HepG2 (cell line): ENCODE measurements at regions not wholly inside any gene's neighbourhood (a gene's known extent, or its start where the extent isn't known, plus 50 kb on each side); places are given as distances from the start of the nearest gene placed in this dataset.

Experiments used
- ATAC-seq: fragments of 200-7000 bp; cut with Tn5 transposase; 3 replicates; pipeline ENCODE4 v1.9.1; 2020; ENCODE audit warnings: mild to moderate bottlenecking, moderate library complexity
- BruUV-seq: library from RNA; stranded (reverse); fragments of 400-500 nt; replicated peaks from 2 replicates; lab custom pipeline; 2021; lab: Mats Ljungman, UMichigan
- CTCF ChIA-PET: fragments of 300-600 bp; formaldehyde crosslinking; extraction: SDS; loops from one replicate; lab custom pipeline; 2021; ENCODE audit warnings: low total read pairs, inconsistent platforms, low intra/inter-chr PET ratio; lab: Yijun Ruan, JAX
- POLR2A ChIA-PET: fragments of 350-600 bp; sonication (Branson Sonifier 250); formaldehyde crosslinking; loops from one replicate; lab custom pipeline; 2020; ENCODE audit warnings: antibody characterized with exemption, inconsistent platforms; lab: Yijun Ruan, JAX
- DNase-seq: peaks from one replicate; pipeline ENCODE4 v3.0.0-alpha.2; 2015; ENCODE audit warnings: low spot score
- FAIRE-seq: peaks from 3 replicates; lab custom pipeline; 2011; peaks lifted over from hg19 to GRCh38; lab: Jason Lieb, UNC
- H2AFZ ChIP-seq: one replicate; pipeline ENCODE4 v1.6.1; 2011; ENCODE audit warnings: low read length, inconsistent platforms
- H3K27ac ChIP-seq: fragments of 300-600 bp; 3 replicates; pipeline ENCODE4 v1.8.0; 2011; ENCODE audit warnings: mixed run types, mild to moderate bottlenecking, mixed read lengths, low read length, inconsistent platforms; ENCODE audit not compliant: insufficient read depth; ENCODE audit errors: extremely low read length
- H3K27me3 ChIP-seq, 2 experiments: fragments of 200-600 bp in 1 of 2; 2 replicates in 1 of 2; 3 replicates in 1 of 2; pipeline versions ENCODE4 v1.6.0 to v1.8.0; 2011; ENCODE audit warnings: low read length in 2 of 2, mild to moderate bottlenecking in 2 of 2, moderate library complexity in 2 of 2, inconsistent platforms in 1 of 2; ENCODE audit not compliant: insufficient read depth in 2 of 2, control insufficient read depth in 1 of 2
- H3K36me3 ChIP-seq, 2 experiments: fragments of 200-600 bp in 1 of 2; replicated peaks in 1 of 2; 2 replicates in 1 of 2; 3 replicates in 1 of 2; pipeline versions ENCODE4 v1.5.1 to v1.8.0; 2011; ENCODE audit warnings: low read length in 2 of 2, inconsistent platforms in 1 of 2; ENCODE audit not compliant: insufficient read depth in 2 of 2, control insufficient read depth in 1 of 2
- H3K4me1 ChIP-seq: 2 replicates; pipeline ENCODE4 v1.5.1; 2012; ENCODE audit warnings: low read length, inconsistent platforms; ENCODE audit not compliant: insufficient read depth
- H3K4me2 ChIP-seq: 2 replicates; pipeline ENCODE4 v1.6.0; 2011; ENCODE audit warnings: low read depth, low read length, inconsistent platforms
- H3K4me3 ChIP-seq, 3 experiments: fragments of 200-600 bp in 1 of 3; sonication (generic), shearing (Covaris generic) in 1 of 3; replicated peaks in 1 of 3; 2 replicates each; pipeline ENCODE4 v1.5.1; 2011 to 2016; ENCODE audit warnings: low read length in 3 of 3, inconsistent platforms in 2 of 3, low read depth in 2 of 3, mild to moderate bottlenecking in 2 of 3, control low read depth in 1 of 3, mixed read lengths in 1 of 3; ENCODE audit not compliant: insufficient read depth in 1 of 3
- H3K79me2 ChIP-seq: one replicate; pipeline ENCODE4 v1.6.1; 2011; ENCODE audit warnings: low read length, inconsistent platforms; ENCODE audit not compliant: insufficient read depth
- H3K9ac ChIP-seq: 2 replicates; pipeline ENCODE4 v1.6.0; 2011; ENCODE audit warnings: mild to moderate bottlenecking, low read depth, low read length, inconsistent platforms; ENCODE audit not compliant: insufficient read depth
- H3K9me3 ChIP-seq: 2 replicates; pipeline ENCODE4 v1.5.1; 2012; ENCODE audit warnings: mild to moderate bottlenecking, low read length
- H4K20me1 ChIP-seq: 2 replicates; pipeline ENCODE4 v1.6.0; 2011; ENCODE audit warnings: inconsistent platforms, mild to moderate bottlenecking, low read length, moderate library complexity; ENCODE audit not compliant: insufficient read depth
- ATM ChIP-seq: fragments of 450-650 bp; IDR thresholded peaks from 2 replicates; pipeline ENCODE4 v1.7.1; 2017; ENCODE audit warnings: mild to moderate bottlenecking, borderline replicate concordance
- BORCS8-MEF2B ChIP-seq: sonication (generic); formaldehyde crosslinking; IDR thresholded peaks from 2 replicates; pipeline ENCODE4 v1.8.0; 2022; ENCODE audit warnings: mild to moderate bottlenecking, missing genetic modification reagents
- MXD4 ChIP-seq: IDR thresholded peaks from 2 replicates; pipeline ENCODE4 v1.6.1; 2016; ENCODE audit warnings: mild to moderate bottlenecking, missing biosample characterization, missing genetic modification reagents
- PRPF4 ChIP-seq: fragments of 200-400 bp; formaldehyde crosslinking; IDR thresholded peaks from 2 replicates; pipeline ENCODE4 v1.6.1; 2016; ENCODE audit warnings: low read length, low read depth; ENCODE audit not compliant: poor library complexity, severe bottlenecking
- SIN3A ChIP-seq: IDR thresholded peaks from 2 replicates; pipeline ENCODE4 v1.6.1; 2011; ENCODE audit warnings: low read depth, mild to moderate bottlenecking, control low read depth, low read length, borderline replicate concordance
- SRSF4 ChIP-seq: fragments of 200-400 bp; formaldehyde crosslinking; IDR thresholded peaks from one replicate; pipeline ENCODE4 v1.6.1; 2018; ENCODE audit warnings: mild to moderate bottlenecking, low read depth, low read length, moderate library complexity; ENCODE audit not compliant: poor library complexity, severe bottlenecking
- TCF12 ChIP-seq, 2 experiments: fragments of 450-650 bp in 1 of 2; sonication (generic) in 1 of 2; formaldehyde crosslinking in 1 of 2; IDR thresholded peaks; 2 replicates each; pipeline versions ENCODE4 v1.6.1 to v1.8.0; 2017 to 2022; ENCODE audit warnings: antibody characterized with exemption in 1 of 2, mild to moderate bottlenecking in 1 of 2, missing genetic modification reagents in 1 of 2, moderate library complexity in 1 of 2
- ZNF441 ChIP-seq: sonication (generic); formaldehyde crosslinking; IDR thresholded peaks from 2 replicates; pipeline ENCODE4 v1.7.0; 2021; ENCODE audit warnings: missing genetic modification reagents, borderline replicate concordance
- ZNF570 ChIP-seq: sonication (generic); formaldehyde crosslinking; IDR thresholded peaks from 2 replicates; pipeline ENCODE4 v1.4.0; 2020; ENCODE audit warnings: mild to moderate bottlenecking, missing genetic modification reagents, borderline replicate concordance
- ZNF644 ChIP-seq: IDR thresholded peaks from 2 replicates; pipeline ENCODE4 v1.6.1; 2016; ENCODE audit warnings: low read depth
- WGBS: methylation state at CpG from one replicate; pipeline ENCODE4 v1.1.6; 2017; ENCODE audit warnings: low lambda C conversion rate; 5-methylcytosine and 5-hydroxymethylcytosine counted together
- in situ Hi-C: cut with HindIII; loops from 2 replicates; pipeline ENCODE4 v1.10.0; 2017; ENCODE audit warnings: low pct_unique_long_range_greater_than_20kb; ENCODE audit not compliant: extremely low pct_ligation_motif_present
- intact Hi-C: fragments of 100-400 bp; cut with micrococcal nuclease; formaldehyde crosslinking; loops from one replicate; pipeline ENCODE4 v1.10.0; 2022; ENCODE audit not compliant: unreplicated experiment
- TF ChIP-seq, protein P1 (sequence below): sonication (generic); formaldehyde crosslinking; IDR thresholded peaks from 2 replicates; pipeline ENCODE4 v1.8.0; 2022; ENCODE audit warnings: missing genetic modification reagents, mild to moderate bottlenecking, moderate library complexity, borderline replicate concordance
- TF ChIP-seq, protein P2 (sequence below): sonication (generic); formaldehyde crosslinking; conservative IDR thresholded peaks from 2 replicates; pipeline ENCODE4 v1.8.0; 2022; ENCODE audit warnings: missing genetic modification reagents
- TF ChIP-seq, protein P3 (sequence below): sonication (generic); formaldehyde crosslinking; IDR thresholded peaks from 2 replicates; pipeline ENCODE4 v1.4.0; 2020; ENCODE audit warnings: mild to moderate bottlenecking, missing genetic modification reagents, borderline replicate concordance
- TF ChIP-seq, protein P4 (sequence below): fragments of 450-650 bp; IDR thresholded peaks from 2 replicates; pipeline ENCODE4 v1.6.1; 2017

DNA sequence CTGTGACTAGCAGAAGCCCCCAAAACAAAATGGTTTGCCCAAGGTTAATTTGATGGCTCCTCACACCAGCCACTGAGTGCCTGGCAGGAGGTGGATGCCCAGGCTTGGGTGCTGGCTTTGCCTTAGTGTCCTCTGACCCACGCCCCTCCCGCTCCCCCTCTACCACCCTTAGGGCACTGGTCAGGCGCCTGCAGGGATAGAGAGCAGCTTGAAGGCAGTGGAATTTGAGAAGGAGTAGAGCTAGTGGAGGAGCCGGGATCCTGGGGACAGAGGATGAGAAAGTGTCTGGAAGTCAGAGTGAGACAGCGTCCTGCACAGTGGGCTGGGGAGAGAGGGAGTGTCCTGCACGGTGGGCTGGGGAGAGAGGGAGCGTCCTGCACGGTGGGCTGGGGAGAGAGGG lies 139.4 kb downstream of the DNAJB6 start:
- no TSS peak for BruUV-seq
- WGBS: 1% methylated on average over 8 of the region's 8 CpGs
- Histone ChIP-seq H3K4me1 (peaks cover 8% of the 10 kb centered on the region; the same call in 1 of the 2 replicates), H3K4me2 (no peak overlapping the region), H3K4me3 (no peak overlapping the region), H3K27ac (no peak overlapping the region), H3K79me2 (no peaks in the 10 kb centered on the region), H3K9ac (no peak overlapping the region), H4K20me1 (no peaks in the 10 kb centered on the region), H3K27me3 (peaks cover 8 to 33% of the 10 kb centered on the region in 2 experiments; a peak in 4 of 5 replicates), H3K36me3 (no peaks in the 10 kb centered on the region), H3K9me3 (peaks cover 13% of the 10 kb centered on the region), H2AFZ (no peak overlapping the region)
- no peak for TF ChIP-seq MXD4 (CRISPR knock-in tag)
- no peak for TF ChIP-seq PRPF4
- TF ChIP-seq ZNF570: no peak
- TF ChIP-seq SIN3A: no peak
- no peak for TF ChIP-seq TCF12 (IDR thresholded peaks at IDR 0.05)
- TF ChIP-seq TCF12 (CRISPR knock-in tag; IDR thresholded peaks at IDR 0.05): no peak
- TF ChIP-seq BORCS8-MEF2B (CRISPR knock-in tag): no peak
- TF ChIP-seq, protein P1, sequence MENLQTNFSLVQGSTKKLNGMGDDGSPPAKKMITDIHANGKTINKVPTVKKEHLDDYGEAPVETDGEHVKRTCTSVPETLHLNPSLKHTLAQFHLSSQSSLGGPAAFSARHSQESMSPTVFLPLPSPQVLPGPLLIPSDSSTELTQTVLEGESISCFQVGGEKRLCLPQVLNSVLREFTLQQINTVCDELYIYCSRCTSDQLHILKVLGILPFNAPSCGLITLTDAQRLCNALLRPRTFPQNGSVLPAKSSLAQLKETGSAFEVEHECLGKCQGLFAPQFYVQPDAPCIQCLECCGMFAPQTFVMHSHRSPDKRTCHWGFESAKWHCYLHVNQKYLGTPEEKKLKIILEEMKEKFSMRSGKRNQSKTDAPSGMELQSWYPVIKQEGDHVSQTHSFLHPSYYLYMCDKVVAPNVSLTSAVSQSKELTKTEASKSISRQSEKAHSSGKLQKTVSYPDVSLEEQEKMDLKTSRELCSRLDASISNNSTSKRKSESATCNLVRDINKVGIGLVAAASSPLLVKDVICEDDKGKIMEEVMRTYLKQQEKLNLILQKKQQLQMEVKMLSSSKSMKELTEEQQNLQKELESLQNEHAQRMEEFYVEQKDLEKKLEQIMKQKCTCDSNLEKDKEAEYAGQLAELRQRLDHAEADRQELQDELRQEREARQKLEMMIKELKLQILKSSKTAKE (CRISPR knock-in tag): no peak
- no peak for TF ChIP-seq ZNF644 (CRISPR knock-in tag)
- no peak for TF ChIP-seq ZNF441
- TF ChIP-seq, protein P2, sequence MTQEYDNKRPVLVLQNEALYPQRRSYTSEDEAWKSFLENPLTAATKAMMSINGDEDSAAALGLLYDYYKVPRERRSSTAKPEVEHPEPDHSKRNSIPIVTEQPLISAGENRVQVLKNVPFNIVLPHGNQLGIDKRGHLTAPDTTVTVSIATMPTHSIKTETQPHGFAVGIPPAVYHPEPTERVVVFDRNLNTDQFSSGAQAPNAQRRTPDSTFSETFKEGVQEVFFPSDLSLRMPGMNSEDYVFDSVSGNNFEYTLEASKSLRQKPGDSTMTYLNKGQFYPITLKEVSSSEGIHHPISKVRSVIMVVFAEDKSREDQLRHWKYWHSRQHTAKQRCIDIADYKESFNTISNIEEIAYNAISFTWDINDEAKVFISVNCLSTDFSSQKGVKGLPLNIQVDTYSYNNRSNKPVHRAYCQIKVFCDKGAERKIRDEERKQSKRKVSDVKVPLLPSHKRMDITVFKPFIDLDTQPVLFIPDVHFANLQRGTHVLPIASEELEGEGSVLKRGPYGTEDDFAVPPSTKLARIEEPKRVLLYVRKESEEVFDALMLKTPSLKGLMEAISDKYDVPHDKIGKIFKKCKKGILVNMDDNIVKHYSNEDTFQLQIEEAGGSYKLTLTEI (CRISPR knock-in tag): no peak
- no peak for TF ChIP-seq SRSF4
- no peak for TF ChIP-seq ATM
- TF ChIP-seq, protein P3, sequence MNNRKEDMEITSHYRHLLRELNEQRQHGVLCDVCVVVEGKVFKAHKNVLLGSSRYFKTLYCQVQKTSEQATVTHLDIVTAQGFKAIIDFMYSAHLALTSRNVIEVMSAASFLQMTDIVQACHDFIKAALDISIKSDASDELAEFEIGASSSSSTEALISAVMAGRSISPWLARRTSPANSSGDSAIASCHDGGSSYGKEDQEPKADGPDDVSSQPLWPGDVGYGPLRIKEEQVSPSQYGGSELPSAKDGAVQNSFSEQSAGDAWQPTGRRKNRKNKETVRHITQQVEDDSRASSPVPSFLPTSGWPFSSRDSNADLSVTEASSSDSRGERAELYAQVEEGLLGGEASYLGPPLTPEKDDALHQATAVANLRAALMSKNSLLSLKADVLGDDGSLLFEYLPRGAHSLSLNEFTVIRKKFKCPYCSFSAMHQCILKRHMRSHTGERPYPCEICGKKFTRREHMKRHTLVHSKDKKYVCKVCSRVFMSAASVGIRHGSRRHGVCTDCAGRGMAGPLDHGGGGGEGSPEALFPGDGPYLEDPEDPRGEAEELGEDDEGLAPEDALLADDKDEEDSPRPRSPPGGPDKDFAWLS (CRISPR knock-in tag): no peak
- TF ChIP-seq, protein P4, sequence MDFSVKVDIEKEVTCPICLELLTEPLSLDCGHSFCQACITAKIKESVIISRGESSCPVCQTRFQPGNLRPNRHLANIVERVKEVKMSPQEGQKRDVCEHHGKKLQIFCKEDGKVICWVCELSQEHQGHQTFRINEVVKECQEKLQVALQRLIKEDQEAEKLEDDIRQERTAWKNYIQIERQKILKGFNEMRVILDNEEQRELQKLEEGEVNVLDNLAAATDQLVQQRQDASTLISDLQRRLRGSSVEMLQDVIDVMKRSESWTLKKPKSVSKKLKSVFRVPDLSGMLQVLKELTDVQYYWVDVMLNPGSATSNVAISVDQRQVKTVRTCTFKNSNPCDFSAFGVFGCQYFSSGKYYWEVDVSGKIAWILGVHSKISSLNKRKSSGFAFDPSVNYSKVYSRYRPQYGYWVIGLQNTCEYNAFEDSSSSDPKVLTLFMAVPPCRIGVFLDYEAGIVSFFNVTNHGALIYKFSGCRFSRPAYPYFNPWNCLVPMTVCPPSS: no peak
- in situ Hi-C loops (no loop called here), intact Hi-C loops (no loop called here)
- DNase-seq (no peak), FAIRE-seq (no peak), ATAC-seq (no peak)
- ChIA-PET POLR2A (no interaction called here), CTCF (no interaction called here)
